Upper lobe of left lung (tissue), 6 donors: ENCODE measurements at regions not wholly inside any gene's neighbourhood (a gene's known extent, or its start where the extent isn't known, plus 50 kb on each side); places are given as distances from the start of the nearest gene placed in this dataset.

ENCODE experiments used
- ATAC-seq, 2 donors: fragments of 200-7000 bp; cut with Tn5 transposase; one replicate each; pipeline ENCODE4 v1.9.1; 2022; ENCODE audit warnings: mild to moderate bottlenecking in 2 of 2, moderate library complexity in 2 of 2; ENCODE audit not compliant: low FRiP score in 2 of 2
- DNase-seq, 2 donors: peaks; one replicate each; pipeline ENCODE4 v3.0.0-alpha.2; 2019 to 2020
- H3K27ac ChIP-seq, 4 donors: fragments of 200-600 bp; sonication (generic); one replicate each; pipeline ENCODE4 v1.5.1; 2016 to 2019
- H3K27me3 ChIP-seq, 4 donors: fragments of 200-600 bp; sonication (generic); one replicate each; pipeline ENCODE4 v1.5.1; 2017 to 2019
- H3K36me3 ChIP-seq, 4 donors: fragments of 200-600 bp; sonication (generic); one replicate each; pipeline ENCODE4 v1.5.1; 2016 to 2019
- H3K4me1 ChIP-seq, 4 donors: fragments of 200-600 bp; sonication (generic); one replicate each; pipeline ENCODE4 v1.5.1; 2018 to 2019
- H3K4me3 ChIP-seq, 4 donors: fragments of 200-600 bp; sonication (generic); one replicate each; pipeline ENCODE4 v1.5.1; 2017 to 2019; ENCODE audit warnings: mild to moderate bottlenecking in 2 of 4, moderate library complexity in 1 of 4
- H3K9me3 ChIP-seq, 4 donors: fragments of 200-600 bp; sonication (generic); one replicate each; pipeline ENCODE4 v1.5.1; 2018 to 2019
- EP300 ChIP-seq, 4 donors: sonication (generic); formaldehyde crosslinking; IDR thresholded peaks; one replicate each; pipeline ENCODE4 v1.5.1; 2017; ENCODE audit warnings: antibody characterized with exemption in 4 of 4, control low read depth in 2 of 4
- POLR2A ChIP-seq, 4 donors: fragments of 450-650 bp; IDR thresholded peaks; one replicate each; pipeline ENCODE4 v1.5.1; 2016 to 2017; ENCODE audit warnings: antibody characterized with exemption in 4 of 4, mild to moderate bottlenecking in 2 of 4
- POLR2AphosphoS5 ChIP-seq, 2 donors: sonication (generic); formaldehyde crosslinking; IDR thresholded peaks; one replicate each; pipeline ENCODE4 v1.5.1; 2017; ENCODE audit warnings: antibody characterized with exemption in 2 of 2
- WGBS, 2 donors: methylation state at CpG; one replicate each; pipeline ENCODE4 v1.1.5; 2017 to 2018; 5-methylcytosine and 5-hydroxymethylcytosine counted together
- TF ChIP-seq, protein P1 (sequence below), 6 experiments: fragments of 450-650 bp in 4 of 6; fragments of 200-600 bp in 2 of 6; sonication (generic) in 2 of 6; IDR thresholded peaks; one replicate each; pipeline ENCODE4 v1.5.1; 2016 to 2019; ENCODE audit warnings: antibody characterized with exemption in 6 of 6
- donor health status: DM: no; HTN: no; CAD: no; lungs with moderate emphysema.
- donor health status: DM: no; HTN: yes; CAD: no; lungs with severe emphysema.

DNA sequence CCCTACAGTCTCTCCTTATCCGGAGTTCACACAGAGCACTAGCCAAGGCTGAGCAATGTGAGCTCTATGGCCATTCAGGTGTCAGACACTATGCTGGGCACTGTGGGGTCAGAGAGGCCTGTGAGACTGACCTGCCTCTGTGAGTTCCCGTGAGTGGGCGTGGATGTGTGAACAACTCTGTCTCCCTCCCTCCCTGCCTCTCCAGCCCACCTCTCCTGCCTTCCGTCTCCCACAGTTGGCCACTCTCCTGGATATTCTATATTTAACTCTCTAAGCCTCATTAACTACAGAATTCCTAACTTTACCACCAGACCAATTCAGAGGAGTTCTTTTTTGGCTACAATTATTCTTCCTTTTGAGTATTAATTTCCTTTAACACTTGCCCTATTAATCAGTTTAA lies 191.6 kb upstream of the NCAM1 start:
- ATAC-seq = no peak

GRCh38 chr11:112770033-112770432 lies 191.2 kb upstream of the NCAM1 start:
- H3K4me3 ChIP-seq = no peak overlapping the region
- no peaks in the 10 kb centered on the region for H3K27me3 ChIP-seq
- no peak overlapping the region for H3K27ac ChIP-seq
- no peaks in the 10 kb centered on the region for H3K4me1 ChIP-seq
- DNase-seq (no peak), ATAC-seq (no peak)
- TF ChIP-seq POLR2A (IDR thresholded peaks at IDR 0.05) = no peak
- TF ChIP-seq, protein P1, sequence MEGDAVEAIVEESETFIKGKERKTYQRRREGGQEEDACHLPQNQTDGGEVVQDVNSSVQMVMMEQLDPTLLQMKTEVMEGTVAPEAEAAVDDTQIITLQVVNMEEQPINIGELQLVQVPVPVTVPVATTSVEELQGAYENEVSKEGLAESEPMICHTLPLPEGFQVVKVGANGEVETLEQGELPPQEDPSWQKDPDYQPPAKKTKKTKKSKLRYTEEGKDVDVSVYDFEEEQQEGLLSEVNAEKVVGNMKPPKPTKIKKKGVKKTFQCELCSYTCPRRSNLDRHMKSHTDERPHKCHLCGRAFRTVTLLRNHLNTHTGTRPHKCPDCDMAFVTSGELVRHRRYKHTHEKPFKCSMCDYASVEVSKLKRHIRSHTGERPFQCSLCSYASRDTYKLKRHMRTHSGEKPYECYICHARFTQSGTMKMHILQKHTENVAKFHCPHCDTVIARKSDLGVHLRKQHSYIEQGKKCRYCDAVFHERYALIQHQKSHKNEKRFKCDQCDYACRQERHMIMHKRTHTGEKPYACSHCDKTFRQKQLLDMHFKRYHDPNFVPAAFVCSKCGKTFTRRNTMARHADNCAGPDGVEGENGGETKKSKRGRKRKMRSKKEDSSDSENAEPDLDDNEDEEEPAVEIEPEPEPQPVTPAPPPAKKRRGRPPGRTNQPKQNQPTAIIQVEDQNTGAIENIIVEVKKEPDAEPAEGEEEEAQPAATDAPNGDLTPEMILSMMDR (IDR thresholded peaks at IDR 0.05) = no peak
- no peak for TF ChIP-seq POLR2AphosphoS5 (IDR thresholded peaks at IDR 0.05)
- TF ChIP-seq EP300 (IDR thresholded peaks at IDR 0.05) = no peak
- 65 to 79% methylated on average over 5 of the region's 5 CpGs for WGBS, 2 donors
- no peaks in the 10 kb centered on the region for H3K36me3 ChIP-seq
- no peaks in the 10 kb centered on the region for H3K9me3 ChIP-seq

More for the DNA sequence above, 191.6 kb upstream of the NCAM1 start:
- no peaks in the 10 kb centered on the region for H3K9me3 ChIP-seq
- no peaks in the 10 kb centered on the region for H3K27me3 ChIP-seq
- 63 to 70% methylated on average over 3 to 4 of the region's 4 CpGs for WGBS, 2 donors
- H3K4me1 ChIP-seq = no peaks in the 10 kb centered on the region
- DNase-seq = no peak
- no peak overlapping the region for H3K4me3 ChIP-seq
- TF ChIP-seq EP300 (IDR thresholded peaks at IDR 0.05) (no peak), POLR2A (IDR thresholded peaks at IDR 0.05) (no peak), POLR2AphosphoS5 (IDR thresholded peaks at IDR 0.05) (no peak)
- TF ChIP-seq, protein P1 (IDR thresholded peaks at IDR 0.05) = no peak
- no peak overlapping the region for H3K27ac ChIP-seq
- H3K36me3 ChIP-seq = no peaks in the 10 kb centered on the region

DNA sequence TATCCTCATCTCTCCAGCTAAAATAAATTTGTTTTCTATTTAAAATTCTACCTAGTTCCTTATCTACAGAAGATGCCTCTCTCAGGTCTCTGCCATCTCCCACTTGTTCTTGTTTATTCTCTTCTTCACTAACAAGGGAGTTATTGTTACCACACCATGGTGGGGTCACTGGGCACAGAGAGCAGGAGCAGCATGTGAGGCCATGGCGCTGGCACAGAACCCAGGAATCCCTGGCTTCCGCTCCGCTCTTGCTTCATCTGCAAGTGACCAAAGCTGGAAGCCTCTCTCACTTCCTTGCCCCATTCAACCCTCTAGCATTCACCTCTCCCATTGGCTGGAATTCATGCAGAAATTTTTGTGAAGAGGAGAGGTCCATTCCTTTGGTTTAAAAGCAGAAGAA lies 190.7 kb upstream of the NCAM1 start:
- H3K9me3 ChIP-seq = no peaks in the 10 kb centered on the region
- H3K4me1 ChIP-seq = no peaks in the 10 kb centered on the region
- TF ChIP-seq, protein P1 (IDR thresholded peaks at IDR 0.05) = no peak
- TF ChIP-seq POLR2AphosphoS5 (IDR thresholded peaks at IDR 0.05) (no peak), EP300 (IDR thresholded peaks at IDR 0.05) (no peak), POLR2A (IDR thresholded peaks at IDR 0.05) (no peak)
- H3K27ac ChIP-seq = no peak overlapping the region
- H3K4me3 ChIP-seq = no peak overlapping the region
- ATAC-seq = no peak
- no peaks in the 10 kb centered on the region for H3K27me3 ChIP-seq
- no peak for DNase-seq
- WGBS, 2 donors = 94% methylated on average over 3 of the region's 3 CpGs
- no peaks in the 10 kb centered on the region for H3K36me3 ChIP-seq

DNA sequence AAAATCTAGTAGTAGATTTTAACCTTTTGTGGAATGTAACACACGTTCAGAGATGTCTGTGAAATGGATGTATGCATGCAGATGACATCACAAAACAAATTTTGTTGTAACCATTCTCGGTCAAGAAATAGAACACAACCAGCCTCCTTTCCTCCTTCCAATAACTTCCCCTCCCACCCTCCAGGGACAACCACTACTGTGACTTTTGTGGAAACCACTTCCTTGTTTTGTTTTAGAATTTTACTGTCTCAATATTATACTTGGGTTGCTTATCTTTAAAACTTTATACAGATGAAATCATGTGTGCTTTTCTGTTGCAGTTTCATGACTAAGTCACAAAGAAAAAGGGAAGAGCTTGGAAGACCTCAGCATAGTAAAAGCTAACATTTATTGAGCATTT lies 189.4 kb upstream of the NCAM1 start:
- ATAC-seq (no peak), DNase-seq (no peak)
- TF ChIP-seq, protein P1 (IDR thresholded peaks at IDR 0.05) = no peak
- TF ChIP-seq POLR2AphosphoS5 (IDR thresholded peaks at IDR 0.05) (no peak), EP300 (IDR thresholded peaks at IDR 0.05) (no peak), POLR2A (IDR thresholded peaks at IDR 0.05) (no peak)
- H3K9me3 ChIP-seq = no peaks in the 10 kb centered on the region
- WGBS, 2 donors = 48 to 59% methylated on average over 2 of the region's 2 CpGs
- no peaks in the 10 kb centered on the region for H3K27me3 ChIP-seq
- no peaks in the 10 kb centered on the region for H3K36me3 ChIP-seq
- no peak overlapping the region for H3K4me3 ChIP-seq
- no peaks in the 10 kb centered on the region for H3K4me1 ChIP-seq
- H3K27ac ChIP-seq = no peak overlapping the region

- Histone ChIP-seq H3K4me1 (no peaks in the 10 kb centered on the region), H3K4me3 (no peak overlapping the region), H3K27me3 (no peaks in the 10 kb centered on the region), H3K27ac (no peak overlapping the region), H3K36me3 (no peaks in the 10 kb centered on the region), H3K9me3 (no peaks in the 10 kb centered on the region)
- WGBS, 2 donors = 77 to 79% methylated on average over 4 of the region's 4 CpGs
- ATAC-seq (no peak), DNase-seq (no peak)
- TF ChIP-seq POLR2A (IDR thresholded peaks at IDR 0.05) (no peak), POLR2AphosphoS5 (IDR thresholded peaks at IDR 0.05) (no peak), EP300 (IDR thresholded peaks at IDR 0.05) (no peak)
- TF ChIP-seq, protein P1 (IDR thresholded peaks at IDR 0.05) = no peak
Measured at GRCh38 chr11:112773264-112773663, 188.0 kb upstream of the NCAM1 start.
